ENCODE measurements at regions not wholly inside any gene's neighbourhood (a gene's known extent, or its start where the extent isn't known, plus 50 kb on each side); places are given as distances from the start of the nearest gene placed in this dataset.

DNA sequence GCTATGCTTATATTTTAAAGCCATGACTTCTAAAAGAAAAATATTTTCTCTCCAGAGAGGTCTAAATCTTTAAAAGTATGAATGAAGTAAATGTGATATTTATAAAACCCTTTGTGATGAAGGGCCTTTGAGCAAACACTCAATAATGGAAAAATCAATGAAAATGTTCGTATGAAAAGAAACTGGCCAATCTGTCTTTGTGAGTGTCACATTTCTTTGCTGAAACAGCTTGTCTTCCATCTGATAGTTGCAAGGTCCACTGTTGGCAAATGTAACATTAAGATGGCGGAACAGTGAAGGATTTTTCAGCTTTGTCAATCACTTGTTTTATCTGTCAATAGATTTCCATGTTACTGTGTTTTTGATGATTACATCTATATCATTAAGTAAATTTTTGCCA lies 162.9 kb upstream of the GATA6 start:
- ChIA-PET CTCF (no interaction called here), POLR2A (ENCODE audit: low non-redundant PET) (no interaction called here)
- H3K27ac ChIP-seq (ENCODE audit: low read depth, low read length, poor library complexity, severe bottlenecking): no peak overlapping the region
- TF ChIP-seq EZH2 (IDR thresholded peaks at IDR 0.05; ENCODE audit: borderline replicate concordance, low read depth, low read length, poor library complexity, severe bottlenecking): no peak
- TF ChIP-seq, protein P1, sequence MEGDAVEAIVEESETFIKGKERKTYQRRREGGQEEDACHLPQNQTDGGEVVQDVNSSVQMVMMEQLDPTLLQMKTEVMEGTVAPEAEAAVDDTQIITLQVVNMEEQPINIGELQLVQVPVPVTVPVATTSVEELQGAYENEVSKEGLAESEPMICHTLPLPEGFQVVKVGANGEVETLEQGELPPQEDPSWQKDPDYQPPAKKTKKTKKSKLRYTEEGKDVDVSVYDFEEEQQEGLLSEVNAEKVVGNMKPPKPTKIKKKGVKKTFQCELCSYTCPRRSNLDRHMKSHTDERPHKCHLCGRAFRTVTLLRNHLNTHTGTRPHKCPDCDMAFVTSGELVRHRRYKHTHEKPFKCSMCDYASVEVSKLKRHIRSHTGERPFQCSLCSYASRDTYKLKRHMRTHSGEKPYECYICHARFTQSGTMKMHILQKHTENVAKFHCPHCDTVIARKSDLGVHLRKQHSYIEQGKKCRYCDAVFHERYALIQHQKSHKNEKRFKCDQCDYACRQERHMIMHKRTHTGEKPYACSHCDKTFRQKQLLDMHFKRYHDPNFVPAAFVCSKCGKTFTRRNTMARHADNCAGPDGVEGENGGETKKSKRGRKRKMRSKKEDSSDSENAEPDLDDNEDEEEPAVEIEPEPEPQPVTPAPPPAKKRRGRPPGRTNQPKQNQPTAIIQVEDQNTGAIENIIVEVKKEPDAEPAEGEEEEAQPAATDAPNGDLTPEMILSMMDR (conservative IDR thresholded peaks at IDR 0.05; ENCODE audit: low read depth, low read length): no peak
- H3K9me3 ChIP-seq (ENCODE audit: low read depth, low read length, poor library complexity, severe bottlenecking): no peaks in the 10 kb centered on the region
- no peak for DNase-seq (ENCODE audit: low spot score)
- no TSS peak for BruUV-seq (replicated peaks)
- H3K4me3 ChIP-seq (ENCODE audit: low read depth, low read length, poor library complexity, severe bottlenecking): no peak overlapping the region
- H3K36me3 ChIP-seq (ENCODE audit: insufficient read depth, low read length, poor library complexity, severe bottlenecking): no peaks in the 10 kb centered on the region
- intact Hi-C loops (cut with micrococcal nuclease; ENCODE audit: unreplicated experiment): no loop called here
- no peaks in the 10 kb centered on the region for H3K4me1 ChIP-seq (ENCODE audit: insufficient read depth, low read length, poor library complexity, severe bottlenecking)
- H3K27me3 ChIP-seq (replicated peaks; ENCODE audit: insufficient read depth, low read depth, low read length, poor library complexity): no peaks in the 10 kb centered on the region

DNA sequence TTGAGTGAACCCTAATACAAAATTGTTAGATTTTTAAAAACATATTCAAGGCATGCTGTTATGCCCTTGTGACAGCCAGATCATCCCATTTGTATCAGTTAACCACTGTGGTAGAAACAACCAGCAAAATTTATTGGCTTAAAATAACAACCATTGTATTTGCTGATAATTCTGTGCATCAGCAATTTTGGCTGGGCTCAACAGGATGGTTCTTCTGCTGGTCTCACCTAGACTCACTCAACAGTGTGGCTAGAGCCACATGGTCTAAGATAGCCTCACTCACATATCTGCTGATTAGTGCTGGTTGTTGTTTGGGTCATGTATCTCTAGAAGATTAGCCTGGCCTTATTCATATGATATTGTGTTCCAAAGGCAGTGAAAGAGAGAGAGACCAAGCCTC lies 160.1 kb upstream of the GATA6 start:
- no peaks in the 10 kb centered on the region for H3K36me3 ChIP-seq (ENCODE audit: insufficient read depth, low read length, poor library complexity, severe bottlenecking)
- CTCF ChIA-PET: no interaction called here
- TF ChIP-seq, protein P1 (conservative IDR thresholded peaks at IDR 0.05; ENCODE audit: low read depth, low read length): no peak
- no peak for TF ChIP-seq EZH2 (IDR thresholded peaks at IDR 0.05; ENCODE audit: borderline replicate concordance, low read depth, low read length, poor library complexity, severe bottlenecking)
- no peak for DNase-seq (ENCODE audit: low spot score)
- intact Hi-C loops (cut with micrococcal nuclease; ENCODE audit: unreplicated experiment): no loop called here
- H3K27ac ChIP-seq (ENCODE audit: low read depth, low read length, poor library complexity, severe bottlenecking): no peak overlapping the region
- no peak overlapping the region for H3K4me3 ChIP-seq (ENCODE audit: low read depth, low read length, poor library complexity, severe bottlenecking)
- H3K4me1 ChIP-seq (ENCODE audit: insufficient read depth, low read length, poor library complexity, severe bottlenecking): no peaks in the 10 kb centered on the region
- peaks cover 4% of the 10 kb centered on the region for H3K9me3 ChIP-seq (ENCODE audit: low read depth, low read length, poor library complexity, severe bottlenecking)
- H3K27me3 ChIP-seq (replicated peaks; ENCODE audit: insufficient read depth, low read depth, low read length, poor library complexity): no peaks in the 10 kb centered on the region
- BruUV-seq (replicated peaks): no TSS peak
- POLR2A ChIA-PET (ENCODE audit: low non-redundant PET): no interaction called here

DNA sequence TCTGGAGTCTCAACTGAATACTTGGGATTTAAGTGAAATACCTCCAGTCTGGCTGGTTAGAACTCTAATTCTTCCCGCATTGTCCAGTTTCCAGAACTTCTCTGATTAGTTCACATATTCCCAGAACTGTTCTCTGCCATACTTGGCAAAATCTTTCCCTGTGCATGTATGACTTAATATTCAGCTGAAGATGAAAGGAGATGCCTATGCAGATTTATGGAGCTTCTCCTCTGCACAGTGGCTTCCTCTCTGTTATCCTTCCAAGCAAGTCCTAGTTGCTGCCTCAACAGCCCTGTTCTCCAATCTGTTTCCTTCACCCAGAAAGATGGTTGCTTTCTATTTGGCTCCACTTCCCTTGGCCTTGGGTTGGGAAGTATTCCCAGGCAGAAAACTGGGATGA lies 155.4 kb upstream of the GATA6 start:
- Histone ChIP-seq H3K36me3 (ENCODE audit: insufficient read depth, low read length, poor library complexity, severe bottlenecking) (no peaks in the 10 kb centered on the region), H3K27me3 (replicated peaks; ENCODE audit: insufficient read depth, low read depth, low read length, poor library complexity) (no peaks in the 10 kb centered on the region), H3K4me3 (ENCODE audit: low read depth, low read length, poor library complexity, severe bottlenecking) (no peak overlapping the region), H3K9me3 (ENCODE audit: low read depth, low read length, poor library complexity, severe bottlenecking) (peaks cover 4% of the 10 kb centered on the region), H3K4me1 (ENCODE audit: insufficient read depth, low read length, poor library complexity, severe bottlenecking) (no peaks in the 10 kb centered on the region), H3K27ac (ENCODE audit: low read depth, low read length, poor library complexity, severe bottlenecking) (no peak overlapping the region)
- no peak for DNase-seq (ENCODE audit: low spot score)
- ChIA-PET CTCF (no interaction called here), POLR2A (ENCODE audit: low non-redundant PET) (no interaction called here)
- no TSS peak for BruUV-seq (replicated peaks)
- intact Hi-C loops (cut with micrococcal nuclease; ENCODE audit: unreplicated experiment): no loop called here
- TF ChIP-seq, protein P1 (conservative IDR thresholded peaks at IDR 0.05; ENCODE audit: low read depth, low read length): no peak
- no peak for TF ChIP-seq EZH2 (IDR thresholded peaks at IDR 0.05; ENCODE audit: borderline replicate concordance, low read depth, low read length, poor library complexity, severe bottlenecking)

All from A673 (cell line).